Suprapubic skin (tissue), 4 donors: ENCODE measurements at regions not wholly inside any gene's neighbourhood (a gene's known extent, or its start where the extent isn't known, plus 50 kb on each side); places are given as distances from the start of the nearest gene placed in this dataset.

Experiments used
- CTCF ChIP-seq, 2 donors: fragments of 200-600 bp in 1 of 2; fragments of 450-650 bp in 1 of 2; sonication (generic) in 1 of 2; IDR thresholded peaks; one replicate each; pipeline ENCODE4 v1.5.1; 2016 to 2019; ENCODE audit warnings: antibody characterized with exemption in 2 of 2, mild to moderate bottlenecking in 1 of 2, moderate library complexity in 1 of 2
- EP300 ChIP-seq: sonication (generic); formaldehyde crosslinking; IDR thresholded peaks from one replicate; pipeline ENCODE4 v1.6.1; 2017; ENCODE audit warnings: antibody characterized with exemption
- POLR2A ChIP-seq, 2 donors: fragments of 450-650 bp; IDR thresholded peaks; one replicate each; pipeline ENCODE4 v1.6.1; 2017; ENCODE audit warnings: antibody characterized with exemption in 2 of 2, mild to moderate bottlenecking in 2 of 2, moderate library complexity in 2 of 2
- POLR2AphosphoS5 ChIP-seq, 3 donors: sonication (generic); formaldehyde crosslinking; IDR thresholded peaks; one replicate each; pipeline ENCODE4 v1.6.1; 2017; ENCODE audit warnings: antibody characterized with exemption in 3 of 3

DNA sequence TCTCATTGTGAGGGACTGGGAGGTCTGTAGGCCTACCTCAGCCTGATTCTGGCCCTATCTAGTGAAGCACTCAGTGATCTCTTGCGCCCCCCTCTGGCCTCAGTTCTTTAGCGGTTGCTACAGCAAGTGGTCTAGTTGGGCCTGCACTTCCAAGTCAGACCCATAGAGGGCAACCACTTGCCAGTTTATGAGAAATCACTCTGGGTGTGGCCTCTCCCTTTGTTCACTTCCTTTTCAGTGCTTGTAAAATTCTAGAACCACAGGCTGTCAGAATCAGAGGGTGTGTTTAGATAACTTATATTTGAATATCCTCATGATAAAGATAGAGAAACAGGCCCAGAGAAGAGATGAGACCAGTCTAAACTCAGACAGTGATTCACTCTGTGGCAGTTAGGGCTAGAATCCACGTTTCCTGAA lies 60.9 kb upstream of the LAS1L start:
- TF ChIP-seq CTCF (IDR thresholded peaks at IDR 0.05): peak; percentile 90 to 99
- no peak for TF ChIP-seq POLR2A (IDR thresholded peaks at IDR 0.05)
- no peak for TF ChIP-seq POLR2AphosphoS5 (IDR thresholded peaks at IDR 0.05)
- no peak for TF ChIP-seq EP300
